TTC549 (cell line): ENCODE measurements at regions not wholly inside any gene's neighbourhood (a gene's known extent, or its start where the extent isn't known, plus 50 kb on each side); places are given as distances from the start of the nearest gene placed in this dataset.

Experiments used
- FAIRE-seq: peaks from 2 replicates; lab custom pipeline; 2012; peaks lifted over from hg19 to GRCh38; lab: Jason Lieb, UNC

DNA sequence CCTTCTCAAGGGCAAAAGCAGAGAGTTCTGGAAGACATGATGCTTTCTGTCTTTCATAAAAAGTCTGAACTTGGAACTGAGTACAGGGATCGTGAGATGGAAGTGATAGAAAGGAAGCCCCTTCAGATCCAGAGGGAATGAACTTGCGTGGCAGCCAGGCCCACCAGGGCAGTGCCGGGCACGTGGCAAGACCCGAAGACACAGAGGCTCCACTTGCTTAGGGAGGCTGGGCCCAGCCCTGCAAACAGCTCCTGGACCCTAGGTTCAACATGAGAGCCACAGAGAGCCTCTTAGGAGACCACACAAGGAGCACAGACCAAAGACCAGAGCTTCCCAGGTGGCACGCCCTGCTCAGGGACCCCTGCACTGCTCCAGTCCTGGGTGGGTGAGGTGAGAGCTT, 155.4 kb upstream of the SMIM21 start:
- no peak for FAIRE-seq

DNA sequence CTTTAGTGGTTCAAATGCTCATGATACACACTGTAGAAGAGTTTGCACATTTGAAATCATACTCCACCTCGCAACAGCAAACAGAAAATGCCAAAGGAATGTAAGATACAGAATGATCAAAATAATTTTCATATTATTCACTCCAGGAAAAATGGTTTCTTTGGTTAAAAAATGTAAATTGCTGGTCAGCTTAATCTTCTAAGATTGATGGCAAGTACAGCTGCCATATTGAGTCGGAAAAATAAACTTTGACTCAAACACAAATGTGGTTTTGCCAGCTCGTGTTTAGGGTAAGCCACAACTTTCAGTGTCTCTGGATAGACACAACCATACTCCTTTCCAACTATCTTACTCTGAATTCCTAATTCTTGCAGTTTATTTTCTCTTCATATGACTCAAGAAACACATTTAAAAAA, 154.9 kb upstream of the SMIM21 start:
- FAIRE-seq: no peak

DNA sequence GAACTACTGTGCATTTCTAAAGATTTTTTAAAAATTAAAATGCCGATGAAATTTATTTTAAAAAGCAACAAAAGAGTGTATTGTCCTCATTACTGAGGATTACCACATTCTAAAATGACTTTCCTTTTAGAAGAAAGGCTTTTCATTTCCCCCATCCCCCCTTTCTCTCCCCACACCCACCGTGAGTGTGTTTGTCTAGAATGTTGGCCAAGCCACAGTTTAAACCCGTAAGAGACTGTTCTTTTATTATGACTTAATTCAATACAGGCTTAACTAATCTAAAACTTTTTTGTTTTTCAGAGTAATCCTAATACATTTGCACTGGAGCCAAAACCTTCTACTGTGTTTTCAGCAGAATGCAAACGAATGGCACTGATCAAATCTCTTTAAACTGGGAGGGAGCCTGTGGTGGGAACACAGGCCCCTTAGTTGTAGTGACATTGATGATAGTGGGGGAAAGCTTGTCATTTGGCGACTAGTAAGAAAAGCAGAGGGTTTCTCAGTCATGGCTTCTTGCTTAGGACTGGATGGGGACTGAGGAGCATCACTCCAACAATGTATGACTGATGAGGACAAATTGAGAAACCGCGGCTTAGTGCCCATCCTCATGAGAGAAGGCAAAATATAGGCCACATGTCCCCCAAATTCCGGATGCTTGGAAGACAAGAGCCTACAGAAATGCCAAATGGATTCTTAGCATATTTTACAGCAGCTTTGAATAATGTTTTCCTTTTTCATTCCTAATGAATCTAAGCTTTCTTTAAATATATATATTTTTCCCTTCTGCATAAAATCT, 154.0 kb upstream of the SMIM21 start:
- FAIRE-seq: no peak

DNA sequence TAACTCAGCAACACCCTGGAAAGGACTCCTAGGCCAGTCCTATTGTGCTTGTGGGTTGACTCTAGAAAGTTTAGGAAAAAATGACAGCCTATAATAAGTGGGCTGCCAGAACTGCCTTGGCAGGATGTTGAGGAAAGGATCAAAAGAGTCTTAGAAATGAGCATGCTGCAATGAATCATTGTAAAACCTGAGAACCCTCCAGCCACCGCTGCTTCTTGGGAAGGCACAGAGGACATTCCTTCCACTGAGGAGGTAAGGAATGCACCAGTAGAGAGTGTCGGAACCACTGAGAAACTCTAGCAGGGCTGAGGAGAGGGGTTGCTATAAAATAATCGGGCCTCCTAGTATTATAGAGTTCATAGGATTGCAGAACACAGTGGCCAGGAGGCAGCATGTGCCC, 146.7 kb upstream of the SMIM21 start:
- FAIRE-seq: no peak

DNA sequence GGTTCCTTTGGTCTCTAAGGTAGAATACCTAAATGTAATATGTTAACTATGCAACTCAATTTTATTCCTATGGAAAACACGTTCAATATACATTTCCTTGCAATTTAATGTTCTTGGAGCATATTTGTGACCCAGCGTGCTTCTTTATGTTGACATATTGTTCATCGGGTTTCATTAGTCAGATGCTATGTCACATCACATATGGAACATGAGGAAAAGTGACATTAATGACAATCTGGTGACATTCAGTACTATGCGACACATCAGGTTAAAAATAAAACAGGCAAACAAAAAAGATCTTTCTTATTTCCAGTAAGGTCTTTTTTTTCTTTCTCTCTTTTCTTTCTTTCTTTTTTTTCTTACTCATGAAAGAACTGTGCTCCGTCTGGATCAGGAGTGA, 135.6 kb upstream of the SMIM21 start:
- FAIRE-seq: no peak

DNA sequence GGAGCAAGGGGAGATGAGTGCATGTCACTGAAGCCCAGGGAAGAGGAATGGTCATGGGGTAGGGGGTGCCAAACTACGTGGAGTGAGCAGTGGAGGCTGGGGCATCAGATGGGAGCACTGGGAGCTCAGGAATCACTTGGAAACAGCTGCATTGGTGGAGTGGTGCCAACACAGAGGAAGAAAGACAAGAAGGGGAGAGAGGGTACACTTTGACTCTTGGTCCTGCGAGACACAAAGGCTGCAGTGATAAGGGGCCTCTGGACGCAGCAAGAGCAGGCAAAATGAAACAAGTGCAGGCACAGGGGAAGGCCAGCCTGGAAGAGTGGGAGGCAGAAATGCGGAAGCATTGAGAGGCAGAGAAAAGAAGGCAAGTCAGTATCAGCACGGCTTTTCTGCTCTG, 134.7 kb upstream of the SMIM21 start:
- FAIRE-seq: no peak

DNA sequence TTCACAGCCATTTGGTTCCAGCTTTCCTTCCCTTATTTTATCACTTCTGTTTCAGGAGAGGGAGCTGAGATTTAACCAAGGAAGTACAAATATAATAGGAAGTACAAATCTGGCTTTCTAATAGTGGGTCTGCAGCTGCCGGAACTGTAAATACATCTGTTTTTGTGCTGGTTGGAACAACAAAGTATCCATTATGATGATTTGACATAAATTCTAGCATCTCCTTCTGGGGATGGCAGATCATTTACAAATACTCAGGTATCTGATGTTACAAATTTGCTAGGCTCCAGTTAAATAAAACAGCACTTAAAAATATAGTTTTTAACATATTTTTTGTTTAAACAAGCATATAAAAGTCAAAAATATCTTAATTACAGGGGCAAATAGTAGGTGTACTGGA, 131.3 kb upstream of the SMIM21 start:
- FAIRE-seq: no peak

DNA sequence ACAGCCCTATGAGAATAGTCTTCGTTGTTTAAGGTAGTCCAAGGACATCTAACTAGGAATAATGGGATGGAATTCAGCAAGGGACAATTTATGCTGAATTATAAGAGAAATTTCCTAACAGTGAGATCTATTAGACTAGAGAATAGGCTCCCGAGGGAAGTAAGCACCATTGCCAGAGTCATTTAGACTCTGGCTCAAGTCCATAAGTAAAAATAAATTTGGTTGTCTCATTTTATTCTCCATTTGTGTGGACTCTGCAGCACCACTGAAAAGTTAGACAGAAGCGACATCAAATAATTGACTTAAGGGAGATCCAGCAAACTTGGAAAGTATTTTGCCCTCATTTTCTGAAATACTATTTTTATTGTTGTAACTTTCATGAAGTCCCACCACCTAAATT, 129.3 kb upstream of the SMIM21 start:
- FAIRE-seq: no peak

DNA sequence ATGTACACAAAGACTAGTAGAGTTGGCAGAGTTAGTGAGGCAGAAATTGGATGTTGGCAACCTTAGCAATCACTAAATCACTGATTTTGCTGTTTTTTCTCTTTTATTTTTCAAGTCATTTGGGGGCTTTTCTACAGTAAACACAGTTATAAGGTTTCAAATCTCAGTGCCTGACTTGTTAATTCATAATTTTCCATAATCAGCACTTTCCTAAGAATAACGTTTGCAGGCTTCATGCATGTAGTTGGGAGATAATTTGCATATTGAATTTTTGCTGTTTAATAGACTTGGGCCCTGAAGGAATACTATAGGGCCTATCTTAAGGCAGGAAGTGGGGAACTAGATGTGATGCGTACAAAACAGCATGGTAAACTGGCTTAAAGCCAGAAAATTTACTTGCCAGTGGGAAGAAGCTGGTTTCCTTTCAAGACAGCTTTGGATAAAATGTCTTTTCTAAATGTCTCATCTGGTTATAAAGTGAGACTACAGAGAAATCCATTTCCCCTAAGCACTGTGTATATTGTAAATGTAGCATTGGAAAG, 127.2 kb upstream of the SMIM21 start:
- no peak for FAIRE-seq

DNA sequence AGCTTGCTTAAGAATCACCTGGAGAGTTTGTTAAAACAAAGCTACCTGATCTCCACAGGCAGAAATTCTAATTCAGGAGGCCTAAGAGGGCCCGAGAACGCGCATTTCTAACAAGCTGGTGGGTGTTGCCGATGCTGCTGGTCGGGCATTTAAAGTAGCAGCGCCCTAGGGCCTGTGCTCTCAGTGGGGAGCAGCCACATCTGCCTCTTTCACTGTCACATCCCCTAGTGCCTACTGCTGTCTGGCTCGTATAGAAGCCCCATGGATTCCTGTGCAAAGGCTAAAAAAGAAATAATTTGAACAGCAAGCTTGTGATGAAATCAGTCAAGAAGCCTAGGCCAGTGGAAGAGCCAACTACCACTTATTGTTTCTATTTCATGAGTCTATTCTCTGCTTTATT, 126.7 kb upstream of the SMIM21 start:
- no peak for FAIRE-seq

DNA sequence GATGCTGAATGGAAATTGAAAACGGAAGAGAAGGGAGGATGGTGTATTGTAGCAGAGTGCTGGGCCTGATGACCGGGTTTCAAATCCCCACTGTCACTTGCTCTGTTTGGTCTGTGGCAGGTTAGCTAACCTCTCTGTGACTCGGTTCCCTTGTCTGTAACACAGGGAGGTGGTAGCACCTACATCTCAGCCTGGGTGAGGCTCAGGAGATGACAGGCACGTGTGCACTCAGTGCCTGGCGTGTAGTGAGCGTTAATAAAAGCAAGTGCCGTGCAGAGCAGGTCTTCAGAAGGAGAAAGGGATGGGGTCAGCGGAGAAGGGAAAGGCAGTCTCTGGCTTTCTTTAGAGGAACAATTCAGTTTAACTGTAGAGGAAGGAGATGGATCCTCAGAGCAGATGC, 125.5 kb upstream of the SMIM21 start:
- no peak for FAIRE-seq

DNA sequence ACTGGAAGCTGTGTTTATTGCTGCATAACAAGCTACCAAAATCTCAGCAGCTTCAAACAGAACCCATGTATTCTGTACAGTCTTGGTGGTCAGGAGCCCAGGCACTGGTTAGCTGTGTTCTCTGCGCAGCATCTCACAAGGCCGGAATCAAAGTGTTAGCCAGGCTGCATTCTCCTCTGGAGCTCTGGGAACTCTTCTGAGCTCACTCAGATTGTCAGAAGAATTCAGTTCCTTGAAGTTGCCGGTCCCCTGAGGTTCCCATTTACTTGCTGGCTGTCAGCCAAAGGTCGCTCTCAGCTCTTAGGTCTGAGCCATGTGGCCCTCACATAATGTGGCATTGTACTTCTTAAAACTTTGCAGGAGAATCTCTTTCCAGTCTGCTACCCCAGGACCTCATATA, 123.6 kb upstream of the SMIM21 start:
- FAIRE-seq: no peak

DNA sequence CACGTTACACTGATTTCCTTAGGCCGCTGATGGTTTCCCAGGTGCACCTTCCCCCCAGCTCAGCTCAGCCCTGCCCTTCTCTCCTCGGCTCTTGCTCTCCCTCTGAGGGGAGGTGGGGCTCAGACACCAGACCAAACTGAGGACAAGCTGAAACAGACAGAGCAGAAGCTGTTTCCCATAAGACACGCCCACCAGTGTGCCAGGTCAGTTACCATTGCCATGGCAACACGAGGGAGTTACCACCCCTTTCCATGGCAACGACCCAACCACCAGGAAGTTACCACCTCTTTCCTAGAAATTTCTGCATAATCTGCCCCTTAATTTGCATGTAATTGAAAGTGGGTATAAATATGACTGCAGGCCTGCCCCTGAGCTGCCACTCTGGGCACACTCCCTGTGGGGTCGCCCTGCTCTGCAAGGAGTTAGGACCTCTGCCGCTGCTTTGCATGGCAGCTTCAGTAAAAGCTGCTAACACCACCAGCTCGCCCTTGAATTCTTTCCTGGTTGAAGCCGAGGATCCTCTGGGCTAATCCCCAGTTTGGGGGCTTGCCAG, 120.9 kb upstream of the SMIM21 start:
- no peak for FAIRE-seq

DNA sequence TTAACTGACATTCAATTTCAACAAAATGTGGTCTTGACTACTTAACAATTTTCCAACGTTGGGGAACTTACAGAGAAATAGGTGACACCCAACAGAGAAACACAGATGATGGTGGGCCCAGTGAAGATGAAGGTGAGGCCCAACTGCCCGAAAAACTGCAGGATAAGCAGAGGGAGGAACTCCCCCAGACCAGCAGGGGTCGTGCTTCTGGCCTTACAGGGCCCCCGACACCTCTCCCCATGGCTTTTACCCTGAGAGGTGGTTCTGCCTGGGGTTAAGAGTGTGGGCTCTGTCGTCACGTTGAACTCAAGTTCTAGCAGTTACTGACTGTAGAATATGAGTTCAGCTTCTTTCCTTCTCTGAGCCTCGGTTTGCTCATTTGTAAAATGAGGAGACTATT, 119.5 kb upstream of the SMIM21 start:
- FAIRE-seq: no peak

DNA sequence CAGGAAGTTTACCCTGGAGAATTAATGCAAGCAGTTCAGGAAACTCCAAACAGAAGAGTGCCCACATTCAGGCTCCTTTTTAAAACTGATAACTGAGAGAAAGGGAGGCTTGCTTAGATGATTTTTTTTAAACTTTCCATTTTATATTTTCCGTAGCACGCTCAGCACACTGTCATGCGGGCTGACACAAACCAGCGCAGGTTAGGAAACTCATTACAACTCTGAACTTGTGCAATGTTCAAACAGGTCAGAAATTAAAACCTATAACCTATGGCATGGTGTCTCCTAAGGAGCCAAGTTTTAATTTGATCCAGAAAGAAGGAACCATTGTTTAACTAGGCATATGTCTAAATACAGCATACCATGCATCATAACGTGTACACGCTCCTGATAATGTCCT, 117.7 kb upstream of the SMIM21 start:
- no peak for FAIRE-seq

DNA sequence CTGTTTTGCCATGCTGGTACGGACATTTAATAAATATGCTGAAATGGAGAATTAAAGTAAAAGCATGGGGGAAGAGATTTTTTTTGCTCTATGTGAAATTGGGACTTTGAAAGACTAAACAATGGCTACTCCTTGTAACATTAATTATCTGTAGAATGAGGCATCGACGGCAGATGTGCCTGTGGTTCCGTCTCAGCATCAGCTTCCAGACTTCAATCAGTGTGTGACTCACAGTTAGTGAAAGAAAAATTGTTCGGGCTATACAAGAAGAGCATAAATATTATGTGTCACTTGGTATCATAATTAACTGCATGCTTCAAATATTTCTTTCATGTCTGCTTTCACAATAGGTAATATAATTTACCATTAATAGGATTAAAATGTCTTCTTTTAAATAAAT, 117.0 kb upstream of the SMIM21 start:
- no peak for FAIRE-seq

DNA sequence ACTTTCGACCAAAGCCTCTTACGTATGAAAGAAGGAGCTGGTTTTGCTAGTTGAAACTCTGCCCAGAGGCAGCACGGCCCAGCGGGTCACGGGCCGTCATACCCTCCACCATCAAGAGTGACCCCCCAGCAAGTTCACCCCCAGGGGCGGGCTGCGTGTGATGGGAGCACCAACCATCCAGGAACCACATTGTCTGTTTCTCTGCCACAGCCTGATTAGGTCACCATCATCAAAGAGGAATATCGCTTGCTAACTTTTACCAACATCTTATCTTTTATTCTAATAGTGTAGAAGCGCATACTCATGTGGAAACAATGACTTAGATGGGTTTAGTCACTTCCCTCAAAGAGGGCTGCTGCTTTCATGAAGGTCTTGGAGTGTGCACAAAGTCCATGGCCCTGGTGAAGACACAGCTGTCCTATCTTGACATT, 116.6 kb upstream of the SMIM21 start:
- no peak for FAIRE-seq

DNA sequence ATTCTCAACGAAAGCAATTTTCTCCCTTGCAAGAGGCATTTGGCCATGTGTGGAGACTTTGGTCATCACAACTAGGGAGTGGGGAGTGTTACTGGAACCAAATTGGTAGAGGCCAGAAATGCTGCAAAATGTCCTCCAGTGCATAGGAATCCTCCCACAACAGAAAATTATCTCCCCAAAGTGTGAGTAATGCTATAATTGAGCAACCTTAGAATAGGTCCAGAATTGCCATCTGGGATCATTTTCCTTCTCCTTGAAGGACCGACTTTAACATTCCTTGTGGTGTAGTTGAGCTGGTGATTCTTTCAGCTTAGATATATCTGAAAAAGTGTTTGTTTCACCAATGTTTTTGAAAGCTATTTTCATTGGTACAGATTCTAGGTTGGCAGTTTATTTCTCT, 111.2 kb upstream of the SMIM21 start:
- no peak for FAIRE-seq

DNA sequence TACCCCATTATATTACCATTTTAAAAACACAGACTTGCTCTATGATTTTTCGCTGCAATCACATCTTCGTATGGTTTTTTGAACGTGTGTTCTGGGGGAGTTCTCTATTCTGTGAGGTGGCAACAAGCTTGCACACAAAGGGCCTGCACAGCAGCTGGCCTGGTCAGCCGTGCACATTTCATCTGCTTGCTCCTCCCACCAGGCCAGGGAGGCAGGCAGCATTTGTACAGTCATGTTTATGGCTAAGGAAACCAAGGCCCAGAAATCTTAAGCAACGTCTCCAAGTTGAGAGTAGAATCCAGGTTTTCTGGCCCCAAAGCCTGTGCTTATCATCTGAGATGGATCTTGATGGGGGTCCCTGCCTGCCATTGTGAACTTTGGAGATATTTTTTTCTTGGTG, 106.4 kb upstream of the SMIM21 start:
- no peak for FAIRE-seq

DNA sequence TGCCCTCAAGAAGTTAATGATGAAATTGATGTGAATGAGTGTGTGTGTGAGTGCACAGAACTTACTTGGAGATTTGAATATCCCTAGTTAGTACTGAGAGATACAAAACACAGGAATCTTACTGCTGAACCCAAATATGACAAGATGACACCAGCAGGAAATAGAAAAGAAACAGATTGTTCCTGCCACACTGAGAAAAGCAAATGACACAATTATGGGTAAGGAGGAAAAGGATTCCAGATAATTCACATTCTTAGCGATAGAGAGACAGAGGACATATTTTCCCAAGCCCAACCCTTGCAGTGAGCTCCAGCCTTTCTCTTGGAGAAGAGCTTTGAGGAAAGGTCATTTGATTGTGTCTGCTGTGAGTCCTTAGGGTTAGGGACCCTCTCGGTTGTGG, 105.7 kb upstream of the SMIM21 start:
- FAIRE-seq: no peak

DNA sequence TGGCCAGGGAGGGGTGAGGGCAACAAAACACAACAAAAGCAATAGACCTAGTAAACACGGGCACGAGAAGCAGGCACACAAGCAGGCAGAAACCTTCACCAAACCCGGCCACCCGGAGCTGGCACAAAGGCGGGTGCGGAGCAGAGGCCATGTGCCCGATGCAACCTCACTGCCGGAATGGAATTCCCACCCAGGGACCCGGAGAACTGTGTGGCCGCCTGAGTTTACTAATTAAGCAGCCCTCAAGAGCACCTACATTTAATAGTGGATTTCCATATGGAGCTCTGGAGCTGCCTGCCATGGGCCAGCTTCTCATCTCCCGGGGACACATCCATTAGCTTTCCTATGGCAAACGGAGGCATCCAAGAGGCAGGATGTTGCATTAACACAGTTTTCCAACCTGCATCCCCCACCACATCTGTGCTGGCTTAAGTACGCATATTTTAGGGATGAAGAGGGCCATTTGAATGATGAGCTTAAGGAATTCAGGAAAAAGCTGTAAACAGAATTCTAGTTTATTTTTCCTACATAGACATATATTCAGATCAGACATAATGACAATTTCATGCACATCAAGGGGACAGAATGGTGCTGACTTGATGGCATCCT, 104.5 kb upstream of the SMIM21 start:
- no peak for FAIRE-seq

DNA sequence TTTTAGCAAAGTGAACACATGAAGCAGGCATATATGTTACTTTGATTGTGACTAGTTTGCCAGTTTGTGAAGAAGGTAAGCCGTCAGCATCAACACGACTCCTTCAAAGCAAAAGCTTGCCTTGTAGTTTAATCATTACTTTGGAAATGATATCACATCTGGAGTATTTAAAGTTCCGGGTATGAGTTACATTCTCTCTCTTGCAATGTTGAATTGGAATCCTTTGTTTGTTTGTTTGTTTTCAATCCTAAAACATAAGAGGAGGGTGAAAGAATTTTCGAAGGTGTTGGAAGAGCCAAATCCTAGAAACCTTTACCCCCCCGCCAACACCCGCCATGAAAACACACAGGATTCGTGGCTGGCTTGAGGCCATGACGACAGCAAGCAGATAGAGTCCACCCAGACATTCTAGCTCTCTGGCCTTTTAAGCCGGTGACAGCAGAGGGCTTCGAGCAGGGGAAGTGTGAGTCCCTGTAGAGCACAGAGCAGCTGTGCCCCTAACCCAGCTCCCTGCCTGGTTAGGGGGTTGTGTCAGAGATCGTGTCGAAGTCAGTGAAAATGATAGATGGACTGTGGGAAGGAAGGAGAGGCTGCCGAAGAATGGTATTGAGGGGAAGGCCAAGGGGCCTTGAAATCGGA, 103.8 kb upstream of the SMIM21 start:
- no peak for FAIRE-seq

DNA sequence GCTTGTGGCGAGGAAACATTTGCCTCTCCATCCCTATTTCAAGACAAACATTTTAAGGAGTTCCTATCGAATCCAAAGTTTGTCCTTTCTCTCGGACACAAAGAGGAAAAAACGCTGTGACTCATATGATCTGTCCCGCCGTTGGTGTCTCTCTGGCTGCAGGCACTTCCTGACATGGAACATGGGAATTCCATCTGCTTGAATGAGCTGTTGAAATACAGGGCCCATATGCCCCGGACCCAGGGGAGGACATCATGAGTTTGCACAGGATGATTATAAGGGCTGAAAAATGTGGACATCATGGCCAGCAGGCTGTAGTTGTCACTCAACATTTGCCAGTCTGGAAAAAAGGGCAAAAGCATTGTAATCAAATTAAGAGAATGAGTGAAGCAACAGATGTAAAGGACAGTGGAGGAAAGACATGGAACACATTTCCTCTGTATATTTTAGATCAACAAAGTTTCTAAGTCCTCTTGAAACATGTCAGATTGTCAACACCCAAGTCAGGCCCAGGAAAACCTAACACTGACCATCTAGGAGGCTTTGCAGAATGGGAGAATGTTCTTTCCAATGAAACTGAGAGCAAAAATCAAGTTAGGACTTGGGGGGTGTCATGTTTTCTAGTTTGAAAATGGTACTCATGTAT, 103.2 kb upstream of the SMIM21 start:
- FAIRE-seq: no peak
